ENCODE measurements at regions not wholly inside any gene's neighbourhood (a gene's known extent, or its start where the extent isn't known, plus 50 kb on each side); places are given as distances from the start of the nearest gene placed in this dataset.

DNA sequence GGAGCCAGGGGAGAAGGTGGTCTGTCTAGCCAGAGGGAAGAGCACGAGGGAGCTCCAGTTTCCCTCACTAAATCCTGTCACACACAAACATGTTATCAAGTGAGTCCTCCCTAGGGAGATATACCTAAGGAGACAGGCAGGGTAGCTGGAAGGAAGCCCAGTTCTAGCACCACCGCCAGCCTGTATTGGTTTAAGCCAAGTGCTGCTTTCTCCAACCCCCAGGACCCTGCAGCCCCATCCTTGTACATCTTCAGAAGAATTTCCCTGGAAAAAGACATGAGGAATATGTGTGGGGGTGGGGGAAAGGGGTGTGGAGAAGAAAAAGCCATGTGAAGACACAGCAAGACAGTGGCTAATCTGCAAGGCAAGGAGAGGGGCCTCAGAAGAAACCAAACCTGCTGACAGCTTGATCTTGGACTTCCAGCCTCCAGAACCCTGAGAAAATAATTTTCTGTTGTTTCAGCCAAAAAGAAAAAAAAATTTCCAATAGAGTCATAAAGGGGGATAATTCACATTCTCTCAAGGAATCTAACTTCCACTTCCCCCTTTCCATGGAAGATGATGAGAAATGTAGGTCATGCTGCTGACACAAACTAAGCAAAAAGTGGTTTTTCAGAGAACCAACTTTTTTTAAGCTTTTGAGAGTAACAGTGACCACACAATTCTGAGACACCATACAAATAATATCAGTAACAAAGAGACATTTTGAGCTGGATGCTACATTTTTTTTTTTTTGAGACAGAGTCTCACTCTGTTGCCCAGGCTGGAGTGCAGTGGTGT, 103.2 kb upstream of the PRDM1 start:
- TF ChIP-seq, protein P1, sequence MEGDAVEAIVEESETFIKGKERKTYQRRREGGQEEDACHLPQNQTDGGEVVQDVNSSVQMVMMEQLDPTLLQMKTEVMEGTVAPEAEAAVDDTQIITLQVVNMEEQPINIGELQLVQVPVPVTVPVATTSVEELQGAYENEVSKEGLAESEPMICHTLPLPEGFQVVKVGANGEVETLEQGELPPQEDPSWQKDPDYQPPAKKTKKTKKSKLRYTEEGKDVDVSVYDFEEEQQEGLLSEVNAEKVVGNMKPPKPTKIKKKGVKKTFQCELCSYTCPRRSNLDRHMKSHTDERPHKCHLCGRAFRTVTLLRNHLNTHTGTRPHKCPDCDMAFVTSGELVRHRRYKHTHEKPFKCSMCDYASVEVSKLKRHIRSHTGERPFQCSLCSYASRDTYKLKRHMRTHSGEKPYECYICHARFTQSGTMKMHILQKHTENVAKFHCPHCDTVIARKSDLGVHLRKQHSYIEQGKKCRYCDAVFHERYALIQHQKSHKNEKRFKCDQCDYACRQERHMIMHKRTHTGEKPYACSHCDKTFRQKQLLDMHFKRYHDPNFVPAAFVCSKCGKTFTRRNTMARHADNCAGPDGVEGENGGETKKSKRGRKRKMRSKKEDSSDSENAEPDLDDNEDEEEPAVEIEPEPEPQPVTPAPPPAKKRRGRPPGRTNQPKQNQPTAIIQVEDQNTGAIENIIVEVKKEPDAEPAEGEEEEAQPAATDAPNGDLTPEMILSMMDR (conservative IDR thresholded peaks at IDR 0.05; ENCODE audit: low read length) = no peak
- TF ChIP-seq EZH2phosphoT487 (IDR thresholded peaks at IDR 0.05; ENCODE audit: borderline replicate concordance, low read depth, low read length) = no peak

Data from OCI-LY7 (cell line).